Right cardiac atrium (tissue), 5 donors: ENCODE measurements at regions not wholly inside any gene's neighbourhood (a gene's known extent, or its start where the extent isn't known, plus 50 kb on each side); places are given as distances from the start of the nearest gene placed in this dataset.

Source experiments
- ATAC-seq, 2 donors: fragments of 200-7000 bp; cut with Tn5 transposase; one replicate each; pipeline versions ENCODE4 v1.8.0 to v1.9.1; 2020; ENCODE audit warnings: moderate library complexity in 2 of 2, mild to moderate bottlenecking in 1 of 2
- DNase-seq, 3 donors: peaks; one replicate each; pipeline ENCODE4 v3.0.0-alpha.2; 2020
- H3K27ac ChIP-seq: one replicate; pipeline ENCODE4 v1.5.1; 2013; ENCODE audit warnings: mild to moderate bottlenecking, low read length, control low read depth, moderate library complexity
- H3K27me3 ChIP-seq: one replicate; pipeline ENCODE4 v1.6.1; 2013; ENCODE audit not compliant: control insufficient read depth, insufficient read depth
- H3K4me1 ChIP-seq: one replicate; pipeline ENCODE4 v1.6.1; 2013; ENCODE audit warnings: low read length; ENCODE audit not compliant: control insufficient read depth, insufficient read depth
- H3K4me3 ChIP-seq: one replicate; pipeline ENCODE4 v1.5.1; 2013; ENCODE audit warnings: low read length, control low read depth
- H3K9me3 ChIP-seq: one replicate; pipeline ENCODE4 v1.6.1; 2013; ENCODE audit warnings: low read length; ENCODE audit not compliant: control insufficient read depth
- WGBS: extraction: QIAGEN DNeasy Blood & Tissue Kit; methylation state at CpG from one replicate; pipeline ENCODE4 v1.1.7; 2013; 5-methylcytosine and 5-hydroxymethylcytosine counted together
- intact Hi-C, 4 donors: fragments of 100-400 bp; cut with DNase I; formaldehyde crosslinking; loops; one replicate each; pipeline versions ENCODE4 v1.11.0 to v1.14.0; 2022 to 2023
- donor health status: healthy with polysubstance abuse.
- donor health status: DM: no; HTN: yes; CAD: no.
- donor health status: DM: no; HTN: no; CAD: no.
- donor health status: DM: no; HTN: yes; CAD: no; lungs with severe emphysema.
- donor health status: DM: yes; HTN: yes; CAD: no.

GRCh38 chr6:167714152-167714551 is 112.6 kb upstream of the AFDN start:
- Histone ChIP-seq H3K27ac (no peak overlapping the region), H3K27me3 (no peaks in the 10 kb centered on the region), H3K4me3 (no peak overlapping the region), H3K9me3 (no peaks in the 10 kb centered on the region), H3K4me1 (no peaks in the 10 kb centered on the region)
- intact Hi-C loops, result no loop called here
- ATAC-seq (no peak), DNase-seq (no peak)
- 43% methylated on average over 8 of the region's 8 CpGs for WGBS

GRCh38 chr6:167717455-167717854 is 109.3 kb upstream of the AFDN start:
- 96% methylated on average over 9 of the region's 9 CpGs for WGBS
- no peak overlapping the region for H3K4me3 ChIP-seq
- H3K27ac ChIP-seq, result no peak overlapping the region
- no peaks in the 10 kb centered on the region for H3K9me3 ChIP-seq
- DNase-seq, result no peak
- no peaks in the 10 kb centered on the region for H3K4me1 ChIP-seq
- intact Hi-C loops, result no loop called here
- H3K27me3 ChIP-seq, result no peaks in the 10 kb centered on the region
- no peak for ATAC-seq

DNA sequence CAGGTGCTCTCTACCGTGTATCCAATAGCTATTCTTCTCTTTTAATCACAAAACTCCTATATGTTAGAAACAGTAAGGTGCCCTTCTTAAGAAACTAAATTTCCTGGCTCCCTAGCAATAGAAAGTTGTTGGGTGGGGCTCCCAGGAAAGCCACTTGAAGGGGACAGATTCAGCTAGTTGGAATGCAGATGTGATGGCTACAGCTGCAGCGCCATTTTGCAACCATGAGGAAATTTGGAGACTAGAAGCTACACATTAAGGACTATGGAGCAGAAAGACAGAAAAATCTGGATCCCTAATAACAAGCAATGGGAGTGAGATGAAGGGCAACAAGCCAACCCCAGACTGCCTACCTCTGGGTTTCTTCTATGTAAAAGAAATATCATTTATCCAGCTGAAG is 108.8 kb upstream of the AFDN start:
- H3K27me3 ChIP-seq, result no peaks in the 10 kb centered on the region
- no peak for ATAC-seq

GRCh38 chr6:167719920-167720319 is 106.8 kb upstream of the AFDN start:
- H3K27ac ChIP-seq, result no peak overlapping the region
- intact Hi-C loops, result no loop called here
- WGBS, result 74% methylated on average over 23 of the region's 23 CpGs
- DNase-seq (no peak), ATAC-seq (no peak)
- H3K27me3 ChIP-seq, result no peaks in the 10 kb centered on the region
- no peak overlapping the region for H3K4me3 ChIP-seq
- H3K4me1 ChIP-seq, result no peaks in the 10 kb centered on the region
- H3K9me3 ChIP-seq, result no peaks in the 10 kb centered on the region

More for the DNA sequence above, 108.8 kb upstream of the AFDN start:
- intact Hi-C loops, result no loop called here
- Histone ChIP-seq H3K27ac (no peak overlapping the region), H3K9me3 (no peaks in the 10 kb centered on the region), H3K4me3 (no peak overlapping the region), H3K4me1 (no peaks in the 10 kb centered on the region)
- DNase-seq, result no peak
- 96% methylated on average over 2 of the region's 2 CpGs for WGBS

GRCh38 chr6:167720456-167721285 is 106.0 kb upstream of the AFDN start:
- H3K27me3 ChIP-seq, result no peaks in the 10 kb centered on the region
- H3K27ac ChIP-seq, result no peak overlapping the region
- intact Hi-C loops, result no loop called here
- no peak for ATAC-seq
- no peaks in the 10 kb centered on the region for H3K9me3 ChIP-seq
- WGBS, result 83% methylated on average over 31 of the region's 31 CpGs
- H3K4me3 ChIP-seq, result no peak overlapping the region
- no peak for DNase-seq
- H3K4me1 ChIP-seq, result no peaks in the 10 kb centered on the region

DNA sequence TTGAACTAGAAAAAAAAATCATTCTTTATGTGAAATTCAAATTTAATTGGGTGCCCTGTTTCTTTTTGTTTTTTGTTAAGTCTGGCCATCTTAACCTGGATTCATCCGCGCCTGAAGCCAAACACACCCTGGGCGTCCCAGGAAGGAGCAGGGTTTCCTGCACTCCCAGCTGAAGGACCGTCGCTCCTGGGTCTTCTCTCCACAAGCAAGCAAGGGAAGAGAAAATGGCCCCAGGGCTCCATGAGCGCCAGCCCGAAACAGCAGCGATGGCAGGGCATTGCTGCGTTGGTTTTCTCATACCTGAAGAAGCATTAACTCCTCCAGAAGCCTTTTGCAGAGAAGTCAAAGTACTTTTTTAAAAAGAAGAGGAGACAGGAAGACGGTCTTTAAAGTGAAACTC is 105.4 kb upstream of the AFDN start:
- ATAC-seq (no peak), DNase-seq (no peak)
- Histone ChIP-seq H3K9me3 (no peaks in the 10 kb centered on the region), H3K4me3 (no peak overlapping the region), H3K4me1 (no peaks in the 10 kb centered on the region), H3K27me3 (no peaks in the 10 kb centered on the region), H3K27ac (no peak overlapping the region)
- intact Hi-C loops, result no loop called here
- 88% methylated on average over 10 of the region's 10 CpGs for WGBS

DNA sequence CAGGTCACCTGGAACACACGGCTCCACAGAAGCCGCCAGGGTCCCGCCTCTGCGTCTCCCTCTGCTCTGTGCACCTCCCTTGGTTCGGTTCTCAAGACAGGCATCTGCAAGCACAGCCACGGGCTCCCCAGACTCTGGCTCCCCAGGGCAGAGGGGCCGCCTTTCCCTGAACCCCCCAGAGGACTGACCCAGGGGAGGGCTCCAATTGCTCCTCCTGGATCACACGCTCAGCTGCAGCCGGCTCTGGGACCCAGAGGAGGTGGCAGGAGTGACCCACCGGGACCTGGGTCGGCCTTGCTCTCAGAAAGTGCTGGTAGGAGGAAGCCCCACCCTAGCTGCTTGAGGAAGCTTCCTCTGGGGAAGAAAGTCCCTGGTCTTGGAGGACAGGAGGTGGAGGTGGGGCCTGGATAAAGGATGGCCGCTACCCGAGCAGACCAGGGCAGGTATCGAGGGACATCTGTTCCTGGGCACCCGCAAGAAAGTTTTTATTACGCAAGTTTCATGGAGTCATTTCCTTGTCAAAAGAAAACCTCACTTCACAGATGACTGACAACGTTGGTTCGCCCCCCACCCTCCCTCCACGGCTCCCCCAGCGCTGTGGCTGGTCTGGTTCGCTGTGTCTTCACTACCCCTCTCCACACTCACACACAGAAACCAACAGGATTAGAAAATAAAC is 103.9 kb upstream of the AFDN start:
- 69% methylated on average over 21 of the region's 21 CpGs for WGBS
- Histone ChIP-seq H3K27me3 (no peaks in the 10 kb centered on the region), H3K9me3 (no peaks in the 10 kb centered on the region), H3K27ac (no peak overlapping the region), H3K4me3 (no peak overlapping the region), H3K4me1 (no peaks in the 10 kb centered on the region)
- DNase-seq (no peak), ATAC-seq (peak in 1 of 2 donors; percentile 68)
- intact Hi-C loops, result no loop called here

DNA sequence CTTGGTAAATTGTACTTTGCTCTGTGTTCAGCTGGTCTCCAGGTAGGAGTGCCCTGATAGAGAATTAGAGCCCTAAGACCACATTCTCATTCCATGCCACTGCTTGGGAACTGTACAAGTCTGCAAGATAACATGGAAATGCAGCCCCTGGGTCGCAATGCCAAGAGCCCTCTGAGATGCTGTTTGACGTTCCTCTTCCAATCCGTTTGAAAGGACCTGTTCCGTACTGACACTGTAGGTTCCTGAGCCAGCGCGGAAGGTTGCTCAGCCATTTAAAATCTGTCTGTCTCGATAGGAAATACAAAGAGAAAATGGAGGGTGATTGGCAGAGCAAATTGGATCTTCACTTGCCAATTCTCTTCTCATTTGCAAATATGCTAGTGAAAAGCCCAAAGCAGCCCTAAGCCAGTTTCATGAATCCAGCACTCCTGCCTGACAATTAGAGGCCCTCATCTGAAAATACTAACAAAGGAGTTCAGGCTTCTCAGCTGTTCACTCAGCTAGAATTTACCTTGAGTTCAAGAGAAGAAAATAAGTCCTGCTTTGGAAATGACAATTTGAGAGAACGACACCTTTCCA is 100.6 kb upstream of the AFDN start:
- 93% methylated on average over 8 of the region's 8 CpGs for WGBS

GRCh38 chr6:167730441-167730840 is 96.3 kb upstream of the AFDN start:
- Histone ChIP-seq H3K27ac (no peak overlapping the region), H3K9me3 (no peaks in the 10 kb centered on the region), H3K4me3 (no peak overlapping the region), H3K27me3 (no peaks in the 10 kb centered on the region), H3K4me1 (peaks cover 2% of the 10 kb centered on the region)
- WGBS, result 98% methylated on average over 15 of the region's 15 CpGs
- ATAC-seq, result no peak
- intact Hi-C loops, result no loop called here
- DNase-seq, result no peak

More for the DNA sequence above, 100.6 kb upstream of the AFDN start:
- Histone ChIP-seq H3K27me3 (no peaks in the 10 kb centered on the region), H3K4me3 (no peak overlapping the region), H3K4me1 (no peaks in the 10 kb centered on the region), H3K27ac (no peak overlapping the region), H3K9me3 (no peaks in the 10 kb centered on the region)
- no peak for DNase-seq
- no peak for ATAC-seq
- intact Hi-C loops, result no loop called here

DNA sequence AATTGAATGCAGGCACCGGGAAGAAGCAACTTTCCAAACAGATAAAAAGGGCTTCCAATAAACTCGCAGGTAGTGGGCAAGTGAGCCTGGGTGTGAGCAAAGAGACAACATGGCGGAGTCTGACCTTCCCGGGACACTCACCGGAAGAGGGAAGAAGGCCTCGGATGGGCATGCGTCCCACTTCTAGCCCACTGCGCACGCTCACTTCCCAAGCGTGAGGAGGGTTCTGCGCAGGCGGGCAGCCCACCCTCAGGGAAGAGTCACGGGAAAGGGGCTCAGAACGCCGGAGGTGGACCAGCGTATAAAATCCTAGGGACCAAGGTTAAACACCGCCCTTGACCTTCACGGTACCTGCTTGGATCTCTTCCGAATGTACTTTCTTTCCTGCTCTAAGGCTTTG is 95.5 kb upstream of the AFDN start:
- no peak for ATAC-seq
- Histone ChIP-seq H3K9me3 (no peaks in the 10 kb centered on the region), H3K4me3 (no peak overlapping the region), H3K4me1 (peaks cover 2% of the 10 kb centered on the region), H3K27me3 (no peaks in the 10 kb centered on the region), H3K27ac (no peak overlapping the region)
- intact Hi-C loops, result no loop called here
- 85% methylated on average over 19 of the region's 19 CpGs for WGBS
- no peak for DNase-seq

GRCh38 chr6:167731731-167732422 is 94.8 kb upstream of the AFDN start:
- H3K27ac ChIP-seq, result no peak overlapping the region
- DNase-seq (no peak), ATAC-seq (peak in 1 of 2 donors; percentile 13)
- no peak overlapping the region for H3K4me3 ChIP-seq
- H3K27me3 ChIP-seq, result no peaks in the 10 kb centered on the region
- peaks cover 2% of the 10 kb centered on the region for H3K4me1 ChIP-seq
- 88% methylated on average over 23 of the region's 23 CpGs for WGBS
- H3K9me3 ChIP-seq, result no peaks in the 10 kb centered on the region
- intact Hi-C loops, result no loop called here
